Endothelial cell of hepatic sinusoid (primary cell): ENCODE measurements at regions not wholly inside any gene's neighbourhood (a gene's known extent, or its start where the extent isn't known, plus 50 kb on each side); places are given as distances from the start of the nearest gene placed in this dataset.

Experiments
- in situ Hi-C: cut with HindIII; loops from 2 replicates; pipeline ENCODE4 v1.10.0; 2017; ENCODE audit warnings: low sequenced_read_pairs

DNA sequence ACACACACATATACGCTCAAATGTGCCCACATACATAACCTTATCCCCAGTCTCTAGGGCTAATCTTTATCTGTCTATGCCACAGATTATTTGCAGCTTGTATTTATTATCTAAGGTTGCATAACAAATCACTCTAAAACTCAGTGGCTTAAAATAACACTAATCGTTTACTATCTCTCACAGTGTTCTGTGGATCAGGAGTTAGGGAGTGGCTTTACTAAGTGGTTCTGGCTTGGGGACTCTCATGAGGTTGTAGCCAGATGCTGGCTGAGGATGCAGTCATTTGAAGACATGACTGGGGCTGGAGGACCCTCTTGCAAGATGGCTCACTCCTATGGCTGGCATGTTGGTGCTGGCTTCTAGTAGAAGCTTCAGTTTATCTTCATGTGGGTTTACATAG, 68.5 kb upstream of the LNX1 start:
- in situ Hi-C loops, result no loop called here

DNA sequence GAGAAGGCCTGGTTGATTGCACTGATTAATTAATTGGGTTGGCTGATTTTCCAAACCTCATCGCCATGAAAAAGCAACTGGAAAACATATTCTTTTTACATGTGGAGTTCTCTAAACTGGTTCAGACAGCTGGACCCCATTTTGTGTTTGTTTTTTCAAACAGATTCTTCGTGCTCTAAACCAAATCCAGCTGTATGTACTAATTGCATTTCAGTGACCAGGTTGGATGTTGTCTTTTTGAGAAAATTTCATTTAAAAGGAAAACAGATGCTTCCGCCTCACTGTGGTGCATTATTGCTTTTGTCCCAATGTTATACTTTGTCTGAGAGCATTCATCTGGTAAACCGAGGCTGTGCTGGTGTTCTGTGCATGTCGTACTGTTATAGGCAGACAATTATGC, 67.8 kb upstream of the LNX1 start:
- in situ Hi-C loops, result no loop called here

DNA sequence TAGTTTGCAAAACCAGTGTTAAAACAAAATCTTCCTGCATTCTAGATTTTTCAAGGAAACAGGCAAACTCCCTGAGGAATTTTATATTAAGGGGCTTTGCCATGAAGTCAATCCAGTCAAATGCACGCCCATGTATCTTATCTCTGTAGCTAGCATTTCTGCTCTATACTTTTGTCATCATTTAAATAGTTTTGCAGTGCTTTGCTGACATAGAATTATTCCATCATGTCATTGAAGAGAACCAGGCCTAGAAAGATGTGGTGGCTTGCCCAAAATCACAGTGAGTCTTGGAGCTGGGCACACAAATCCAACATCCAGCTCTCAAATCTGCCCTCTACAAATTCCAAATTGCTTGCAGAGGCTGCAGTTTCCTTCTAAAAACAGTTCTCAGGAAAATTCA, 66.7 kb upstream of the LNX1 start:
- in situ Hi-C loops, result no loop called here

DNA sequence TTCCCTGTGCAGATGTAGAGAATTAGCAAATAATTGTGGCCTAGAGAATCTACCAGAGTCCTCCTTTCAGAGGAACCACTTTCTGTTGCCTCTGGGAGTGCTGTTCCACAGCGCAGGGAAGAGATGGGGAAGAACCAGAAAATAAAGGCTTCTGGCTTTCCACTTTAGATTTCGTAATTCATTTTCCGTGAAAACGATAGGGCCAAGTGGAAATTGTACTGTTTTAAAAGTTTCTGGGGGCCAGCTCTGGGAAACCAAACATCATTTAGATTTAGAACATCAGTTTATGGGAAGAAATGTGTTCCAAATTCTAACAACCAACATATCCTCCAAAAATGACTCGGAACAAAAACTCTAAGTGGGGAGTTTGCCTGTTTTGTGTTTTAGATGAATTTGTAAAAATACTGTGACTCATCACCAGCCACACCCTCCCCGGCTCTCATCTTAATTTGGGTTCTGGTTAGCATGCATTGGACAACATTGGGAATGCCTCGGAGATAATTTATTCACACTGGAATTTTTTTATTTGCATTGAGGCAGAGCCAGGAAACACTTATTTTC, 65.2 kb upstream of the LNX1 start:
- in situ Hi-C loops, result no loop called here

DNA sequence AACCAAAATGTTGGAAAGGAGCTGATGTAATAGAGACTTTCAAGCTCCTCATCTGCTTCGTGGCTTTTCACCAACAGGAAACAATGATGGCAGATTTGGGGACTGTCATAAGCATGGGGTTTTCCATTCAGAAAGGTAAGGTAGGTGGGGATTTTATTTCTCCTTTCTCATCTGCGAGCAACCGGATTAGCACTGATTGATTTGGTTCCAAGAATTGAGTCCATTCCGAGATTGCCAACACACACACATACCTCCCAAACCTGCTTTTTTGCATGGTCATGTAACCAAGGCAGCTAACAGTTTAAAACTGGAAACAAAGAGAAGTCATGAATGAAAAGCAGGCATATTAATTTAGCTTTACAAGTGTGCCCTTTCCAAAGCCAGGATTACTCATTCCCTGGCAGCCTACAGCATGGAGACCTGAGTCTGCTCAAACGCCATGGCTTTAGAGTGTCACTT, 63.0 kb upstream of the LNX1 start:
- in situ Hi-C loops, result no loop called here

DNA sequence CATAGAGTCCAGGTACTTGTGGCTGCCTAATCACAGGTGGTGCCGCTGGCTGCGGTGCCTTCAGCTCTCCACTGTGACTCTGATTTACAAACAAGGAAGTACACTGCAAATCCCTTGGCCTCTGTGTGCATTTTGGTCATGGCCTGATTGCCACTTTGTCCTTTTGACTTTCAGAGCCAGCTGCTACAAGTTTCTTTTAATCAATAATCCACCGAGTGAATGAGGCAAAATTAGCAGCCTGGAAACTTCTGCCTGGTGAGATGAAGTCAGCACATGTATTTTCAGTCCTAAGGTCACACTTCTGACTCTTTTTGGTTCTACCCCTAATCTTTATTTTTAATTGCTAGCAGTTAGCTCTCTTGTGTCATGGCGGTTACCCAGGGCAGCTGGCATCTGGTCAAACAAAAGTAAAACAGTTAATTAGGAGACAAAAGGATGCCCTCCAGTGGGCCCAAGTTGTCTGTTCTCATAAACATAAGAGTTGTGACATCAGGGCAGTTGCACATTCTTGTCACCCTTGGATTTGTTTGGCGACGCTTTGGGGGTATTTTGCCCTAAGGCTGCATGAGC, 62.3 kb upstream of the LNX1 start:
- in situ Hi-C loops, result no loop called here

DNA sequence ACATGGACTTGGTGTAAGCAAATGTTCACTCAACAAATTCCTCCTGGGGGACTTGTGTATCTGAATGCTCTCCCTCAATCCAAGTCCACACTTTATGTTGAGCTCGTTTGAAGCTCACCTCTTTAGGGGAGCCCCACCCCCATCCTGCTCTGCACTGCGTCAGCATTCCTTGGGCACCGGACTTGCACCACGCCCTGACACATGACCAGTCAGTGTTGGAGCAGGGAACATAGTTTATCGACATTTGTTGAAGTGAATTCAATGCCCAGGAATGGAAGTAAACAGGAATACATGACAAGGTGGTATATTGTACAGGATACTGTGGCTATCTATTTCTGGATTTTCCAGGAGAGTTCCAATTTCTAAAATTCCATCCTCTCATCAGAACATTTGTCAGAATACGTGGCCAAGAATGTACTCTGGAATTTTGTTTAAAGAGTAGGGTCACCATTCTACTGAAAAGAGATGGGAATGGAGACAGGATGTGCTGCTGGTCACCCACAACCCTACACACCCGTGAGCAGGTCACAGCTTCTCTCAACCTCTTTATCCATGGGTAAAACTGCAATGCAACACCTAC, 60.0 kb upstream of the LNX1 start:
- in situ Hi-C loops, result no loop called here

DNA sequence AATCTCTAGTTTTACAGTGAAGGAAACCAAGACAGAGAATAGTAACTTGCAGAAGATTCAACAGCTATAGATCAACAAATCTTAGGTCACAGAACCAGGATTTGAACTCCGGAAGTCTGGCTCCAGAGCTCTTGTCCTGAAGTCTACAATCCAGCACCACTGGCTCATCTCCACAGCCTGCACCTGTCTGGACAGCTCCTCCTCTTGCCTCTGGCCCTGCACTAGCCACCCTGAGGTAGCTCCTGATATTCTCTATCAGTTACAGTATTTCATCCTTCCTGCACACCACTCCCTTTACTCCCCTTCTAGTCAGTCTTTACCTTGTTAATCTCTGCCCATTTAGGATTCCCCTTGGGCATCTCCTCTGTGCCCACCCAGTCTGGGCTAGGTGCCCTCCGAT, 58.1 kb upstream of the LNX1 start:
- in situ Hi-C loops, result no loop called here

DNA sequence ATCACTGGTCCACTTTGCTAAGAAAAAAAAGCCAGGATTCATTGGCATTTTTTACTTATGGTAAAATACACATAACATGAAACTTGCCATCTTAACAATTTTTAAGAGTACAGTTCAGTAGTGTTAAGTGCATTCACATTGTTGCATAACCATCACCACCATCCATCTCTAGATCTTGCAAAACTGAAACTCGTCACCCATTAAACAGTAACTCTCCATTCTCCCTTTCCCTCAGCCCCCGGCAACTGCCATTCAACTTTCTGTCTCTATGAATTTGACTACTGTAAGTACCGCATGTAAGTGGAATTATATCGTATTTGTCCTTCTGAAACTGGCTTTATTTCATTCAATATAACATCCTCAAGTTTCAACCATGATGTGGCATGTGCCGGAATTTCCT, 56.3 kb upstream of the LNX1 start:
- in situ Hi-C loops, result no loop called here

DNA sequence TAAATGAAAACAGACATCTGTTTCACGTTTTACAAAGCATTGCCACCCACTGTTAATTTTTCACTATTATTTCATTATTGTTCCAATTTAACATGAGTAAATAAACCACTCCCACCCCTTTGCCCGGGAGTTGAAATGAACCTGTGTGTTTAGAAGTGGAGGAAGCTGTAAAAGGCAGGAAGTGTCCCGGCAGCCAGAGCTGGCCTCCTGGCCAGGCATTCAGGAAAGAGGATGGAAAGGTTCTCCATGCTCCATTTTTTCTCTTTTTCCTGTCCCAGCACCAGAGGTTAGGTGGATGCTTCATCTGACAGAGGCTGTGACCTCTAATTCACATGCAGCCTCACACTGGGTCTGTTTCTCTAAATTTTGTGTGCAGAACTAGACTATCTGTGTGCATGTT, 55.5 kb upstream of the LNX1 start:
- in situ Hi-C loops, result no loop called here

DNA sequence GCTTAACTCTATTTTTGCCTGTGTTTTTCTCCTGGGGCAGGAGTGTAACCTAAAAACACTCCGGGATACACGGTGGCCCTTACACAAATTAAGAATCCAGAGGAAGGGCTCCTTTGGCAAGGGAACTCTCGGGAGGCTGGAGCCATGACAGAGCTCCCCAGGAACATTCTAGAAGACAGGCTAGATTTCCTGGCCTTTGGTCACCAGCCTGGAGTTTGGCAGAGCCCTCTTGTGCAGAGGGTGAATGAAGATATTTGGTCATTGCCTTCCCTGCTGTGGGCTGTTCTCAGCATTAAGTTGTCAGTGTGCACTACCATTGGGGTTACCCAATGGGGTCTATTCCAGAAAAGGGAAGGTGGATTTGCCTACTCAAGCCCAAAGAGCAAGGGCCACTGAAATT, 53.8 kb upstream of the LNX1 start:
- in situ Hi-C loops, result no loop called here

DNA sequence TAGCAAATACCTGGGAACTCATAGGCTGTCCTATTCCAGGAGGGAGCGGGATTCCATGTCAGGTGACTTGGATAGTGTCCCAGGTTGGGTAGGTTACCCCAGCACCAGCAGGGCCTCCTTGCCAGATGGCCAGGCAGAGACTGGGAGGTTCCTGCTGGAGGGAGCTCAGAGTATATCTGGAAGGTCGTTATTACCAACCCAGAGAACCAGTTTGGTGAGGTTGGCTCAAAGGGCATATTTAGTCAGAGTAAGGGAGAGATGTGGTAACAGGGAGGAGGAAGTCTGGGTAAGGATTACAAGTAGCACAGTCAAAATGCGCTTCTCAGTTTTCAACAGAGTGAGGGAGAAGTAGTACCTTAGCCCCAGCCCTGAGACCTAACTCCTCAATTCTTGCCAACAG, 53.3 kb upstream of the LNX1 start:
- in situ Hi-C loops, result no loop called here
